Activated CD8-positive, alpha-beta memory T cell treated with anti-CD3 and anti-CD28 coated beads for 36 hours (primary cell): ENCODE measurements at regions not wholly inside any gene's neighbourhood (a gene's known extent, or its start where the extent isn't known, plus 50 kb on each side); places are given as distances from the start of the nearest gene placed in this dataset.
"Not testable (repeated sequence)": the region's sequence is repeated elsewhere in the genome, so short reads cannot be mapped to it uniquely, and the experiment has no call there.

Experiments
- CTCF ChIA-PET: fragments of 350-600 bp; sonication (Branson Sonifier 250); formaldehyde crosslinking; loops from one replicate; lab custom pipeline; 2021; ENCODE audit warnings: antibody characterized with exemption; lab: Charles Lee
- POLR2A ChIA-PET: fragments of 350-600 bp; sonication (Branson Sonifier 250); formaldehyde crosslinking; loops from one replicate; lab custom pipeline; 2021; ENCODE audit warnings: antibody characterized with exemption; lab: Charles Lee

GRCh38 chr22:11253000-11253511 lies 4274.9 kb upstream of the OR11H1 start:
- ChIA-PET CTCF (no interaction called here), POLR2A (no interaction called here)

GRCh38 chr22:11270981-11271380 lies 4257.0 kb upstream of the OR11H1 start:
- POLR2A ChIA-PET, CTCF ChIA-PET: not testable (repeated sequence)

- CTCF ChIA-PET, POLR2A ChIA-PET: not testable (repeated sequence)
These were observed 4242.7 kb upstream of the OR11H1 start for GRCh38 chr22:11285116-11285838.

- CTCF ChIA-PET, POLR2A ChIA-PET: not testable (repeated sequence)
These were observed 4242.2 kb upstream of the OR11H1 start for GRCh38 chr22:11285839-11286205.

- POLR2A ChIA-PET, CTCF ChIA-PET: not testable (repeated sequence)
These were observed 4239.5 kb upstream of the OR11H1 start for GRCh38 chr22:11288246-11289220.

GRCh38 chr22:11298126-11298893 lies 4229.7 kb upstream of the OR11H1 start:
- POLR2A ChIA-PET, CTCF ChIA-PET: not testable (repeated sequence)

- POLR2A ChIA-PET, CTCF ChIA-PET: not testable (repeated sequence)
These were observed 4225.6 kb upstream of the OR11H1 start for GRCh38 chr22:11302427-11302826.

- POLR2A ChIA-PET, CTCF ChIA-PET: not testable (repeated sequence)
These were observed 4225.1 kb upstream of the OR11H1 start for GRCh38 chr22:11302904-11303303.

- CTCF ChIA-PET = not testable (repeated sequence)
These were observed 4222.8 kb upstream of the OR11H1 start for GRCh38 chr22:11305179-11305578.

GRCh38 chr22:11306933-11307518 lies 4221.0 kb upstream of the OR11H1 start:
- CTCF ChIA-PET, POLR2A ChIA-PET: not testable (repeated sequence)

More at GRCh38 chr22:11305179-11305578, 4222.8 kb upstream of the OR11H1 start:
- POLR2A ChIA-PET = not testable (repeated sequence)

- ChIA-PET CTCF (no interaction called here), POLR2A (no interaction called here)
These were observed 4220.0 kb upstream of the OR11H1 start for GRCh38 chr22:11307998-11308397.

- POLR2A ChIA-PET = interaction anchor here (0.7 kb wide), 1 partner anchor 265 kb away, joined by 4 read pairs; no protein-coding TSS in a partner anchor
- CTCF ChIA-PET = not testable (repeated sequence)
These were observed 4218.2 kb upstream of the OR11H1 start for GRCh38 chr22:11309777-11310176.

- POLR2A ChIA-PET, CTCF ChIA-PET: not testable (repeated sequence)
These were observed 4217.3 kb upstream of the OR11H1 start for GRCh38 chr22:11310647-11311046.

- CTCF ChIA-PET, POLR2A ChIA-PET: not testable (repeated sequence)
These were observed 4215.4 kb upstream of the OR11H1 start for GRCh38 chr22:11312640-11313039.

GRCh38 chr22:11313040-11313759 lies 4214.8 kb upstream of the OR11H1 start:
- POLR2A ChIA-PET, CTCF ChIA-PET: not testable (repeated sequence)

- POLR2A ChIA-PET, CTCF ChIA-PET: not testable (repeated sequence)
These were observed 4209.4 kb upstream of the OR11H1 start for GRCh38 chr22:11318633-11319032.

- CTCF ChIA-PET, POLR2A ChIA-PET: not testable (repeated sequence)
These were observed 4203.5 kb upstream of the OR11H1 start for GRCh38 chr22:11324439-11325037.

- POLR2A ChIA-PET = no interaction called here
- CTCF ChIA-PET = no interaction called here
These were observed 4202.2 kb upstream of the OR11H1 start for GRCh38 chr22:11325767-11326166.
